H1 (cell line): ENCODE measurements at regions not wholly inside any gene's neighbourhood (a gene's known extent, or its start where the extent isn't known, plus 50 kb on each side); places are given as distances from the start of the nearest gene placed in this dataset.

Source experiments
- CTCF ChIA-PET: fragments of 300-600 bp; sonication (Branson Sonifier 250); formaldehyde crosslinking; loops from one replicate; lab custom pipeline; 2021; ENCODE audit not compliant: partially characterized antibody; lab: Charles Lee
- POLR2A ChIA-PET: fragments of 300-600 bp; sonication (Branson Sonifier 250); formaldehyde crosslinking; loops from one replicate; lab custom pipeline; 2021; ENCODE audit warnings: inconsistent platforms; ENCODE audit not compliant: partially characterized antibody; lab: Charles Lee
- DNase-seq, 2 experiments: peaks; one replicate each; pipeline versions ENCODE4 v3.0.0 to v3.0.0-alpha.2; 2010 to 2022; ENCODE audit warnings: low spot score in 2 of 2, low read depth in 1 of 2, mixed read lengths in 1 of 2
- FAIRE-seq: peaks from 2 replicates; lab custom pipeline; 2011; peaks lifted over from hg19 to GRCh38; lab: Jason Lieb, UNC
- H2AFZ ChIP-seq: 2 replicates; pipeline ENCODE4 v1.8.1; 2012; ENCODE audit warnings: low read length, inconsistent platforms
- H2AK5ac ChIP-seq: 2 replicates; pipeline ENCODE4 v1.6.1; 2013; ENCODE audit warnings: low read depth, low read length
- H2BK120ac ChIP-seq: replicated peaks from 2 replicates; pipeline ENCODE3; 2013; ENCODE audit warnings: low read depth, low read length, inconsistent platforms
- H2BK12ac ChIP-seq: 2 replicates; pipeline ENCODE4 v1.6.1; 2013; ENCODE audit warnings: low read depth, low read length
- H2BK15ac ChIP-seq: 2 replicates; pipeline ENCODE4 v1.6.1; 2013; ENCODE audit warnings: low read length
- H2BK20ac ChIP-seq: 2 replicates; pipeline ENCODE4 v1.6.1; 2013; ENCODE audit warnings: low read length
- H2BK5ac ChIP-seq: 2 replicates; pipeline ENCODE4 v1.6.1; 2013; ENCODE audit warnings: low read depth, low read length
- H3K14ac ChIP-seq: 2 replicates; pipeline ENCODE4 v1.6.1; 2013; ENCODE audit warnings: inconsistent platforms; ENCODE audit not compliant: insufficient read length
- H3K18ac ChIP-seq: 2 replicates; pipeline ENCODE4 v1.6.1; 2013; ENCODE audit warnings: low read length; ENCODE audit errors: extremely low read depth
- H3K23ac ChIP-seq: 2 replicates; pipeline ENCODE4 v1.6.1; 2013; ENCODE audit warnings: inconsistent platforms; ENCODE audit not compliant: insufficient read length
- H3K23me2 ChIP-seq: 2 replicates; pipeline ENCODE4 v1.6.1; 2013; ENCODE audit warnings: low read depth, low read length
- H3K27ac ChIP-seq: 2 replicates; pipeline ENCODE4 v1.6.1; 2011; ENCODE audit warnings: low read depth, low read length, inconsistent platforms
- H3K27me3 ChIP-seq, 4 experiments: replicated peaks in 1 of 4; 1 replicate in 1 of 4; 2 replicates in 3 of 4; pipeline versions ENCODE4 v1.6.1 to v1.8.1; 2011 to 2013; ENCODE audit warnings: low read length in 3 of 4, mild to moderate bottlenecking in 3 of 4, inconsistent platforms in 2 of 4, mixed read lengths in 2 of 4, moderate library complexity in 1 of 4; ENCODE audit not compliant: control insufficient read depth in 3 of 4, insufficient read depth in 3 of 4; ENCODE audit errors: extremely low read depth in 1 of 4
- H3K36me3 ChIP-seq, 4 experiments: 2 replicates each; pipeline versions ENCODE4 v1.6.1 to v1.8.1; 2011 to 2013; ENCODE audit warnings: mild to moderate bottlenecking in 4 of 4, low read length in 3 of 4, moderate library complexity in 2 of 4, control low read depth in 1 of 4, inconsistent platforms in 1 of 4; ENCODE audit not compliant: insufficient read depth in 4 of 4, control insufficient read depth in 2 of 4
- H3K4ac ChIP-seq: replicated peaks from 2 replicates; pipeline ENCODE3; 2013; ENCODE audit warnings: low read length, low read depth, mixed read lengths, inconsistent platforms; ENCODE audit not compliant: insufficient read length
- H3K4me1 ChIP-seq, 4 experiments: replicated peaks in 1 of 4; 1 replicate in 1 of 4; 2 replicates in 3 of 4; pipeline versions ENCODE4 v1.6.1 to v1.8.1; 2011 to 2013; ENCODE audit warnings: low read length in 3 of 4, inconsistent platforms in 2 of 4, mixed read lengths in 1 of 4; ENCODE audit not compliant: insufficient read depth in 4 of 4, control insufficient read depth in 3 of 4
- H3K4me2 ChIP-seq, 2 experiments: 2 replicates each; pipeline versions ENCODE4 v1.6.1 to v1.8.1; 2011 to 2013; ENCODE audit warnings: low read depth in 2 of 2, low read length in 2 of 2, control low read depth in 1 of 2, inconsistent platforms in 1 of 2, mild to moderate bottlenecking in 1 of 2; ENCODE audit not compliant: insufficient read depth in 1 of 2
- H3K4me3 ChIP-seq, 4 experiments: fragments of 200-600, 300-600 bp in 1 of 4; sonication (generic), shearing (Covaris generic), sonication (Bioruptor Twin) in 1 of 4; 2 replicates each; pipeline versions ENCODE4 v1.5.1 to v1.8.1; 2011 to 2016; ENCODE audit warnings: low read length in 4 of 4, low read depth in 3 of 4, control low read depth in 2 of 4, inconsistent platforms in 2 of 4, mild to moderate bottlenecking in 2 of 4, mixed read lengths in 1 of 4, moderate library complexity in 1 of 4; ENCODE audit not compliant: insufficient read depth in 2 of 4; ENCODE audit errors: extremely low read depth in 1 of 4
- H3K56ac ChIP-seq: replicated peaks from 2 replicates; pipeline ENCODE3; 2013; ENCODE audit warnings: low read depth, mild to moderate bottlenecking, mixed read lengths, low read length, inconsistent platforms; ENCODE audit not compliant: insufficient read length
- H3K79me1 ChIP-seq: 2 replicates; pipeline ENCODE4 v1.6.1; 2013; ENCODE audit warnings: low read depth, low read length, control low read depth
- H3K79me2 ChIP-seq, 2 experiments: 2 replicates each; pipeline versions ENCODE4 v1.6.1 to v1.8.1; 2012 to 2013; ENCODE audit warnings: low read length in 2 of 2, mild to moderate bottlenecking in 2 of 2, inconsistent platforms in 1 of 2; ENCODE audit not compliant: insufficient read depth in 2 of 2, control insufficient read depth in 1 of 2
- H3K9ac ChIP-seq, 4 experiments: replicated peaks in 1 of 4; 1 replicate in 1 of 4; 2 replicates in 3 of 4; pipeline versions ENCODE4 v1.6.1 to v1.8.1; 2011 to 2013; ENCODE audit warnings: low read depth in 3 of 4, low read length in 3 of 4, control low read depth in 2 of 4, mild to moderate bottlenecking in 2 of 4, moderate library complexity in 2 of 4, inconsistent platforms in 1 of 4; ENCODE audit errors: extremely low read depth in 1 of 4
- H3K9me3 ChIP-seq, 2 experiments: 2 replicates each; pipeline versions ENCODE4 v1.6.1 to v1.8.1; 2012 to 2013; ENCODE audit warnings: mild to moderate bottlenecking in 2 of 2, moderate library complexity in 2 of 2, control low read depth in 1 of 2, inconsistent platforms in 1 of 2, low read depth in 1 of 2, low read length in 1 of 2, mixed read lengths in 1 of 2; ENCODE audit not compliant: insufficient read depth in 2 of 2
- H4K20me1 ChIP-seq, 2 experiments: replicated peaks in 1 of 2; 2 replicates each; pipeline versions ENCODE3 to v1.8.1; 2011 to 2013; ENCODE audit warnings: inconsistent platforms in 2 of 2, low read length in 2 of 2, mild to moderate bottlenecking in 1 of 2; ENCODE audit not compliant: insufficient read depth in 2 of 2, control insufficient read depth in 1 of 2
- H4K5ac ChIP-seq: 2 replicates; pipeline ENCODE4 v1.6.1; 2013; ENCODE audit warnings: low read length, low read depth, mixed read lengths, inconsistent platforms; ENCODE audit not compliant: insufficient read length
- H4K8ac ChIP-seq: 2 replicates; pipeline ENCODE4 v1.8.0; 2013; ENCODE audit warnings: mild to moderate bottlenecking, moderate library complexity, low read length, inconsistent platforms; ENCODE audit not compliant: insufficient read depth; ENCODE audit errors: extremely low read depth
- H4K91ac ChIP-seq: replicated peaks from 2 replicates; pipeline ENCODE3; 2013; ENCODE audit warnings: low read length, mixed read lengths, inconsistent platforms; ENCODE audit not compliant: insufficient read length
- CBX8 ChIP-seq: fragments of 300-800, 300-1000 bp; sonication (generic); IDR thresholded peaks from 2 replicates; pipeline ENCODE4 v1.7.1; 2016; ENCODE audit warnings: low read depth, low read length, borderline replicate concordance
- E2F6 ChIP-seq: IDR thresholded peaks from 2 replicates; pipeline ENCODE4 v1.6.1; 2012; ENCODE audit warnings: inconsistent platforms
- KDM4A ChIP-seq: IDR thresholded peaks from one replicate; pipeline ENCODE4 v1.7.1; 2012; ENCODE audit warnings: low read depth, mild to moderate bottlenecking, moderate library complexity, low read length, inconsistent platforms; ENCODE audit not compliant: severe bottlenecking
- RNF2 ChIP-seq: fragments of 200-900, 300-1000 bp; sonication (generic); IDR thresholded peaks from 2 replicates; pipeline ENCODE4 v1.7.1; 2016; ENCODE audit warnings: borderline replicate concordance, low read depth, mild to moderate bottlenecking, antibody characterized with exemption, low read length; ENCODE audit not compliant: poor library complexity, severe bottlenecking; ENCODE audit errors: missing control alignments
- SAP30 ChIP-seq: fragments of 300-600 bp; sonication (generic); IDR thresholded peaks from 2 replicates; pipeline ENCODE4 v1.7.1; 2012; ENCODE audit warnings: low read length, moderate library complexity, mild to moderate bottlenecking, inconsistent platforms; ENCODE audit not compliant: insufficient read depth, insufficient replicate concordance
- SP2 ChIP-seq: IDR thresholded peaks from 2 replicates; pipeline ENCODE4 v1.6.1; 2012; ENCODE audit warnings: mild to moderate bottlenecking, low read length, inconsistent platforms
- WGBS, 2 experiments: shearing (Covaris generic) in 1 of 2; methylation state at CpG; one replicate each; pipeline versions ENCODE4 v1.1.6 to v1.1.7; 2013 to 2015; ENCODE audit warnings: low lambda C conversion rate in 2 of 2, mixed read lengths in 2 of 2, inconsistent platforms in 1 of 2, low coverage in 1 of 2, missing lambda C conversion rate in 1 of 2; ENCODE audit not compliant: insufficient replicate concordance in 2 of 2, insufficient coverage in 1 of 2, insufficient read length in 1 of 2; ENCODE audit errors: extremely low coverage in 1 of 2, missing lambda C conversion rate in 1 of 2; 5-methylcytosine and 5-hydroxymethylcytosine counted together

DNA sequence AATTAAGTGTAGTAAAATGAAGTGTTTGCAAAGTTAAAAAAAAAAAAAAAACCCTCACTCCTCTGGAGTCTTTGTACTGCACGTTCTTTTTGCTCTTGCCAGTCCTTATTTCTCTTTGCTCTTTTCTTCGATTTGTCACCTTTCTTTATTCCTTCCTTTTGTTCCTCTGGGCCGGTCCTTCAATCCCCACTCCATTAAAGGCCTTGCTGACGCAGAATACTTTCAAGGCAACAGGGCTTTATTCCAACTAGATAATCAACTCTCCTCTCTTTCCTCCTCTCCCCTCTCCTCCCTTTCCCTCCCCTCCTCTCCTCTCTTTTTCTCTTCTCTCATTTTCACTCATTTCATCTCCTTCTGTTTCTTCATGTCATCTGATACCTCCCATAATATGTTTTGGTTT, 138.2 kb upstream of the NTM start:
- 0 out of 2 replicates have a peak overlapping the region, but pooled peaks have one; percentile 26 for H2BK20ac ChIP-seq
- no peaks in the 10 kb centered on the region for H3K36me3 ChIP-seq
- no peak overlapping the region for H3K27ac ChIP-seq
- no peaks in the 10 kb centered on the region for H4K20me1 ChIP-seq
- H2BK12ac ChIP-seq: no peak overlapping the region
- FAIRE-seq (no peak), DNase-seq (no peak)
- no peak overlapping the region for H3K4ac ChIP-seq
- H3K14ac ChIP-seq: no peak overlapping the region
- no peak overlapping the region for H3K18ac ChIP-seq
- peaks cover 0 to 16% (median 9%) of the 10 kb centered on the region in 4 experiments for H3K4me1 ChIP-seq
- H3K79me2 ChIP-seq: no peaks in the 10 kb centered on the region
- H2BK5ac ChIP-seq: no peak overlapping the region
- CTCF ChIA-PET: interaction anchor here (0.6 to 1.6 kb wide), 2 partner anchors 15 to 49 kb away, joined by 3 read pairs; no protein-coding TSS in a partner anchor
- H2AK5ac ChIP-seq: no peak overlapping the region
- no peak overlapping the region for H4K5ac ChIP-seq
- H3K23ac ChIP-seq: no peak overlapping the region
- no peak overlapping the region for H2BK15ac ChIP-seq
- 93% methylated on average over 4 of the region's 4 CpGs; no CpG with 5 or more reads in 1 of the 2 experiments for WGBS, 2 experiments
- H3K56ac ChIP-seq: no peak overlapping the region
- H4K91ac ChIP-seq: no peak overlapping the region
- peaks cover 1% of the 10 kb centered on the region; the same call in 1 of the 2 replicates for H3K23me2 ChIP-seq
- H2AFZ ChIP-seq: no peak overlapping the region
- H3K9me3 ChIP-seq: no peaks in the 10 kb centered on the region
- H3K79me1 ChIP-seq: no peaks in the 10 kb centered on the region
- no peak overlapping the region for H4K8ac ChIP-seq
- H3K9ac ChIP-seq: no peak overlapping the region
- POLR2A ChIA-PET: interaction anchor here (1.7 to 6.1 kb wide), 2 partner anchors 10 to 22 kb away, joined by 6 to 39 read pairs; no protein-coding TSS in a partner anchor
- no peaks in the 10 kb centered on the region for H3K27me3 ChIP-seq
- H2BK120ac ChIP-seq: no peak overlapping the region
- H3K4me2 ChIP-seq: no peak overlapping the region
- no peak overlapping the region for H3K4me3 ChIP-seq
- no peak for TF ChIP-seq CBX8
- TF ChIP-seq KDM4A: no peak
- TF ChIP-seq SP2: no peak
- no peak for TF ChIP-seq SAP30
- TF ChIP-seq E2F6: no peak
- TF ChIP-seq RNF2: no peak
